H1 (cell line): ENCODE measurements at regions not wholly inside any gene's neighbourhood (a gene's known extent, or its start where the extent isn't known, plus 50 kb on each side); places are given as distances from the start of the nearest gene placed in this dataset.

Experiments
- CTCF ChIA-PET: fragments of 300-600 bp; sonication (Branson Sonifier 250); formaldehyde crosslinking; loops from one replicate; lab custom pipeline; 2021; ENCODE audit not compliant: partially characterized antibody; lab: Charles Lee
- POLR2A ChIA-PET: fragments of 300-600 bp; sonication (Branson Sonifier 250); formaldehyde crosslinking; loops from one replicate; lab custom pipeline; 2021; ENCODE audit warnings: inconsistent platforms; ENCODE audit not compliant: partially characterized antibody; lab: Charles Lee
- DNase-seq, 2 experiments: peaks; one replicate each; pipeline versions ENCODE4 v3.0.0 to v3.0.0-alpha.2; 2010 to 2022; ENCODE audit warnings: low spot score in 2 of 2, low read depth in 1 of 2, mixed read lengths in 1 of 2
- FAIRE-seq: peaks from 2 replicates; lab custom pipeline; 2011; peaks lifted over from hg19 to GRCh38; lab: Jason Lieb, UNC
- H2AFZ ChIP-seq: 2 replicates; pipeline ENCODE4 v1.8.1; 2012; ENCODE audit warnings: low read length, inconsistent platforms
- H2AK5ac ChIP-seq: 2 replicates; pipeline ENCODE4 v1.6.1; 2013; ENCODE audit warnings: low read depth, low read length
- H2BK120ac ChIP-seq: replicated peaks from 2 replicates; pipeline ENCODE3; 2013; ENCODE audit warnings: low read depth, low read length, inconsistent platforms
- H2BK12ac ChIP-seq: 2 replicates; pipeline ENCODE4 v1.6.1; 2013; ENCODE audit warnings: low read depth, low read length
- H2BK15ac ChIP-seq: 2 replicates; pipeline ENCODE4 v1.6.1; 2013; ENCODE audit warnings: low read length
- H2BK20ac ChIP-seq: 2 replicates; pipeline ENCODE4 v1.6.1; 2013; ENCODE audit warnings: low read length
- H2BK5ac ChIP-seq: 2 replicates; pipeline ENCODE4 v1.6.1; 2013; ENCODE audit warnings: low read depth, low read length
- H3K14ac ChIP-seq: 2 replicates; pipeline ENCODE4 v1.6.1; 2013; ENCODE audit warnings: inconsistent platforms; ENCODE audit not compliant: insufficient read length
- H3K18ac ChIP-seq: 2 replicates; pipeline ENCODE4 v1.6.1; 2013; ENCODE audit warnings: low read length; ENCODE audit errors: extremely low read depth
- H3K23ac ChIP-seq: 2 replicates; pipeline ENCODE4 v1.6.1; 2013; ENCODE audit warnings: inconsistent platforms; ENCODE audit not compliant: insufficient read length
- H3K23me2 ChIP-seq: 2 replicates; pipeline ENCODE4 v1.6.1; 2013; ENCODE audit warnings: low read depth, low read length
- H3K27ac ChIP-seq: 2 replicates; pipeline ENCODE4 v1.6.1; 2011; ENCODE audit warnings: low read depth, low read length, inconsistent platforms
- H3K27me3 ChIP-seq, 4 experiments: replicated peaks in 1 of 4; 1 replicate in 1 of 4; 2 replicates in 3 of 4; pipeline versions ENCODE4 v1.6.1 to v1.8.1; 2011 to 2013; ENCODE audit warnings: low read length in 3 of 4, mild to moderate bottlenecking in 3 of 4, inconsistent platforms in 2 of 4, mixed read lengths in 2 of 4, moderate library complexity in 1 of 4; ENCODE audit not compliant: control insufficient read depth in 3 of 4, insufficient read depth in 3 of 4; ENCODE audit errors: extremely low read depth in 1 of 4
- H3K36me3 ChIP-seq, 4 experiments: 2 replicates each; pipeline versions ENCODE4 v1.6.1 to v1.8.1; 2011 to 2013; ENCODE audit warnings: mild to moderate bottlenecking in 4 of 4, low read length in 3 of 4, moderate library complexity in 2 of 4, control low read depth in 1 of 4, inconsistent platforms in 1 of 4; ENCODE audit not compliant: insufficient read depth in 4 of 4, control insufficient read depth in 2 of 4
- H3K4ac ChIP-seq: replicated peaks from 2 replicates; pipeline ENCODE3; 2013; ENCODE audit warnings: low read length, low read depth, mixed read lengths, inconsistent platforms; ENCODE audit not compliant: insufficient read length
- H3K4me1 ChIP-seq, 4 experiments: replicated peaks in 1 of 4; 1 replicate in 1 of 4; 2 replicates in 3 of 4; pipeline versions ENCODE4 v1.6.1 to v1.8.1; 2011 to 2013; ENCODE audit warnings: low read length in 3 of 4, inconsistent platforms in 2 of 4, mixed read lengths in 1 of 4; ENCODE audit not compliant: insufficient read depth in 4 of 4, control insufficient read depth in 3 of 4
- H3K4me2 ChIP-seq, 2 experiments: 2 replicates each; pipeline versions ENCODE4 v1.6.1 to v1.8.1; 2011 to 2013; ENCODE audit warnings: low read depth in 2 of 2, low read length in 2 of 2, control low read depth in 1 of 2, inconsistent platforms in 1 of 2, mild to moderate bottlenecking in 1 of 2; ENCODE audit not compliant: insufficient read depth in 1 of 2
- H3K4me3 ChIP-seq, 4 experiments: fragments of 200-600, 300-600 bp in 1 of 4; sonication (generic), shearing (Covaris generic), sonication (Bioruptor Twin) in 1 of 4; 2 replicates each; pipeline versions ENCODE4 v1.5.1 to v1.8.1; 2011 to 2016; ENCODE audit warnings: low read length in 4 of 4, low read depth in 3 of 4, control low read depth in 2 of 4, inconsistent platforms in 2 of 4, mild to moderate bottlenecking in 2 of 4, mixed read lengths in 1 of 4, moderate library complexity in 1 of 4; ENCODE audit not compliant: insufficient read depth in 2 of 4; ENCODE audit errors: extremely low read depth in 1 of 4
- H3K56ac ChIP-seq: replicated peaks from 2 replicates; pipeline ENCODE3; 2013; ENCODE audit warnings: low read depth, mild to moderate bottlenecking, mixed read lengths, low read length, inconsistent platforms; ENCODE audit not compliant: insufficient read length
- H3K79me1 ChIP-seq: 2 replicates; pipeline ENCODE4 v1.6.1; 2013; ENCODE audit warnings: low read depth, low read length, control low read depth
- H3K79me2 ChIP-seq, 2 experiments: 2 replicates each; pipeline versions ENCODE4 v1.6.1 to v1.8.1; 2012 to 2013; ENCODE audit warnings: low read length in 2 of 2, mild to moderate bottlenecking in 2 of 2, inconsistent platforms in 1 of 2; ENCODE audit not compliant: insufficient read depth in 2 of 2, control insufficient read depth in 1 of 2
- H3K9ac ChIP-seq, 4 experiments: replicated peaks in 1 of 4; 1 replicate in 1 of 4; 2 replicates in 3 of 4; pipeline versions ENCODE4 v1.6.1 to v1.8.1; 2011 to 2013; ENCODE audit warnings: low read depth in 3 of 4, low read length in 3 of 4, control low read depth in 2 of 4, mild to moderate bottlenecking in 2 of 4, moderate library complexity in 2 of 4, inconsistent platforms in 1 of 4; ENCODE audit errors: extremely low read depth in 1 of 4
- H3K9me3 ChIP-seq, 2 experiments: 2 replicates each; pipeline versions ENCODE4 v1.6.1 to v1.8.1; 2012 to 2013; ENCODE audit warnings: mild to moderate bottlenecking in 2 of 2, moderate library complexity in 2 of 2, control low read depth in 1 of 2, inconsistent platforms in 1 of 2, low read depth in 1 of 2, low read length in 1 of 2, mixed read lengths in 1 of 2; ENCODE audit not compliant: insufficient read depth in 2 of 2
- H4K20me1 ChIP-seq, 2 experiments: replicated peaks in 1 of 2; 2 replicates each; pipeline versions ENCODE3 to v1.8.1; 2011 to 2013; ENCODE audit warnings: inconsistent platforms in 2 of 2, low read length in 2 of 2, mild to moderate bottlenecking in 1 of 2; ENCODE audit not compliant: insufficient read depth in 2 of 2, control insufficient read depth in 1 of 2
- H4K5ac ChIP-seq: 2 replicates; pipeline ENCODE4 v1.6.1; 2013; ENCODE audit warnings: low read length, low read depth, mixed read lengths, inconsistent platforms; ENCODE audit not compliant: insufficient read length
- H4K8ac ChIP-seq: 2 replicates; pipeline ENCODE4 v1.8.0; 2013; ENCODE audit warnings: mild to moderate bottlenecking, moderate library complexity, low read length, inconsistent platforms; ENCODE audit not compliant: insufficient read depth; ENCODE audit errors: extremely low read depth
- H4K91ac ChIP-seq: replicated peaks from 2 replicates; pipeline ENCODE3; 2013; ENCODE audit warnings: low read length, mixed read lengths, inconsistent platforms; ENCODE audit not compliant: insufficient read length
- ASH2L ChIP-seq: fragments of 200-600, 300-600 bp; sonication (generic); IDR thresholded peaks from one replicate; pipeline ENCODE4 v1.7.1; 2017; ENCODE audit warnings: low read length
- CHD2 ChIP-seq: IDR thresholded peaks from 2 replicates; pipeline ENCODE4 v1.6.1; 2012; ENCODE audit warnings: low read length, improper control_type of control experiment
- EP300 ChIP-seq, 2 experiments: IDR thresholded peaks; 1 replicate in 1 of 2; 2 replicates in 1 of 2; pipeline ENCODE4 v1.6.1; 2011 to 2012; ENCODE audit warnings: low read depth in 2 of 2, low read length in 2 of 2, mild to moderate bottlenecking in 2 of 2, borderline replicate concordance in 1 of 2, inconsistent platforms in 1 of 2, moderate library complexity in 1 of 2
- NRF1 ChIP-seq: IDR thresholded peaks from 2 replicates; pipeline ENCODE4 v1.6.1; 2011; ENCODE audit warnings: mild to moderate bottlenecking, low read depth, low read length, improper control_type of control experiment
- POLR2A ChIP-seq, 2 experiments: IDR thresholded peaks; 1 replicate in 1 of 2; 2 replicates in 1 of 2; pipeline ENCODE4 v1.6.1; 2011; ENCODE audit warnings: low read depth in 2 of 2, low read length in 2 of 2, mild to moderate bottlenecking in 2 of 2; ENCODE audit errors: control extremely low read depth in 1 of 2
- RAD21 ChIP-seq, 2 experiments: IDR thresholded peaks in 1 of 2; conservative IDR thresholded peaks in 1 of 2; 2 replicates each; pipeline ENCODE4 v1.6.1; 2011; ENCODE audit warnings: low read depth in 2 of 2, low read length in 2 of 2, improper control_type of control experiment in 1 of 2, inconsistent platforms in 1 of 2, mild to moderate bottlenecking in 1 of 2, moderate library complexity in 1 of 2
- ZNF274 ChIP-seq: IDR thresholded peaks from 2 replicates; pipeline ENCODE4 v1.7.0; 2012; ENCODE audit warnings: low read length, borderline replicate concordance; ENCODE audit errors: extremely low read depth
- WGBS, 2 experiments: shearing (Covaris generic) in 1 of 2; methylation state at CpG; one replicate each; pipeline versions ENCODE4 v1.1.6 to v1.1.7; 2013 to 2015; ENCODE audit warnings: low lambda C conversion rate in 2 of 2, mixed read lengths in 2 of 2, inconsistent platforms in 1 of 2, low coverage in 1 of 2, missing lambda C conversion rate in 1 of 2; ENCODE audit not compliant: insufficient replicate concordance in 2 of 2, insufficient coverage in 1 of 2, insufficient read length in 1 of 2; ENCODE audit errors: extremely low coverage in 1 of 2, missing lambda C conversion rate in 1 of 2; 5-methylcytosine and 5-hydroxymethylcytosine counted together

GRCh38 chr4:15161439-15161838 is 159.2 kb downstream of the CPEB2 start:
- H3K27ac ChIP-seq, result no peak overlapping the region

More at GRCh38 chr4:15161439-15161838, 159.2 kb downstream of the CPEB2 start:
- no peak for DNase-seq
- H3K4me2 ChIP-seq, result peak overlapping the region in 1 of 2 experiments; percentile 34; a peak in 1 of 4 replicates
- no peak overlapping the region for H2BK15ac ChIP-seq
- peaks cover 0 to 18% (median 6%) of the 10 kb centered on the region in 4 experiments; a peak in 5 of 7 replicates for H3K4me1 ChIP-seq
- no peak overlapping the region for H2AK5ac ChIP-seq
- WGBS, 2 experiments, result 71% methylated on average over 1 of the region's 1 CpG; no CpG with 5 or more reads in 1 of the 2 experiments
- no peak overlapping the region for H2BK12ac ChIP-seq
- H3K4ac ChIP-seq, result no peak overlapping the region
- H3K56ac ChIP-seq, result no peak overlapping the region
- H3K79me1 ChIP-seq, result no peaks in the 10 kb centered on the region
- H3K79me2 ChIP-seq, result no peaks in the 10 kb centered on the region
- H2BK5ac ChIP-seq, result peak overlapping the region; percentile 10; the same call in 1 of the 2 replicates
- H3K23me2 ChIP-seq, result no peaks in the 10 kb centered on the region
- H3K9ac ChIP-seq, result no peak overlapping the region
- no peaks in the 10 kb centered on the region for H4K20me1 ChIP-seq
- H3K9me3 ChIP-seq, result no peaks in the 10 kb centered on the region
- no peak overlapping the region for H3K14ac ChIP-seq
- H2BK120ac ChIP-seq, result peak overlapping the region; percentile 12
- POLR2A ChIA-PET, result interaction anchor here (0.9 to 1.3 kb wide), 2 partner anchors 12 to 14 kb away, joined by 3 read pairs; no protein-coding TSS in a partner anchor
- H3K18ac ChIP-seq, result no peak overlapping the region
- H3K23ac ChIP-seq, result no peak overlapping the region
- no peak overlapping the region for H2BK20ac ChIP-seq
- CTCF ChIA-PET, result interaction anchor here (2.3 kb wide), 1 partner anchor 35 kb away, joined by 8 read pairs; no protein-coding TSS in a partner anchor
- TF ChIP-seq EP300 (IDR thresholded peaks at IDR 0.05; ENCODE audit: borderline replicate concordance in 1 of 2, low read depth in 2 of 2, low read length in 2 of 2) (no peak), NRF1 (no peak), RAD21 (IDR thresholded peaks at IDR 0.05 in 1 of 2, conservative IDR thresholded peaks at IDR 0.05 in 1 of 2; ENCODE audit: low read depth in 2 of 2, low read length in 2 of 2) (no peak), ZNF274 (no peak), POLR2A (IDR thresholded peaks at IDR 0.05; ENCODE audit: control extremely low read depth in 1 of 2, low read depth in 2 of 2, low read length in 2 of 2) (no peak), ASH2L (no peak), CHD2 (no peak)
- TF ChIP-seq, all 59 proteins: peak for 0
- FAIRE-seq, result peak; percentile 19
- Histone ChIP-seq H4K5ac (peak overlapping the region; percentile 18), H4K91ac (peak overlapping the region; percentile 36), H3K27me3 (no peaks in the 10 kb centered on the region), H3K4me3 (peak overlapping the region in 1 of 4 experiments; percentile 41; a peak in 1 of 8 replicates), H2AFZ (no peak overlapping the region), H4K8ac (no peak overlapping the region), H3K36me3 (no peaks in the 10 kb centered on the region)
